ENCODE measurements at regions not wholly inside any gene's neighbourhood (a gene's known extent, or its start where the extent isn't known, plus 50 kb on each side); places are given as distances from the start of the nearest gene placed in this dataset.

DNA sequence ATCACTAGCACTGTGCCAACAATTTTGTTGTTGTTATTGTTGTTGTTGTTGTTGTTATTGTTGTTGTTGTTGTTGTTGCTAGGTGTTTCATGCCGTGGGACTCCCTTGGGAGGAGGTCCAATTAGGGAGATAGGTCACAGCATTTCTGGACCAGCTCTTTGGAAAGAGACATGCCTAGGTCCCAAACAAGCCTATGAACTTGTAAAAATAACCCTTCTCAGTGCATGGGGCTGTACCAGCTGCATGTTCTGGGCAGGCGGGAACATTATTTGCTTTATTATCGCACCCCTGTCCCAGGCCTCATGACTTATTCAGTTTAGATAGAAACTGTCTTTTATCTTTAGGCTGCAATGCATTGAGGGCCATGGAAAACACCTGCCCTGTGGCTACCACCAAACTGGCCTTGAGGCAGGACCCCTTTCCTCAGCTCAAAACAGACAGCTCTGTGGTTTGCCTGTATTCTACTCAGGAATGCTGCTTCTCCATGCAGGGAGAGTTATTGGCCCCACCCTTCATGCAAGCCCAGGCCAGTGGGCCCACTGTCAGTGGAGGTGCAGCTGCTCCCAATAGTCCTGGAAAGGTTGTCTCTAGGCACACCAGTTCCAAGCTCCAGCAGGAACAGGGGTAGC is 386.5 kb upstream of the BRINP3 start:
- Histone ChIP-seq H3K9me3 (ENCODE audit: control insufficient read depth in 2 of 2, low read length in 2 of 2) (no peaks in the 10 kb centered on the region), H3K36me3 (ENCODE audit: control insufficient read depth in 2 of 2, insufficient read depth in 2 of 2, low read length in 2 of 2) (no peaks in the 10 kb centered on the region), H3K27ac (ENCODE audit: low read length) (no peak overlapping the region), H3K4me3 (ENCODE audit: low read length in 2 of 2) (no peak overlapping the region), H3K4me1 (ENCODE audit: control insufficient read depth, insufficient read depth, low read length) (no peaks in the 10 kb centered on the region), H3K27me3 (ENCODE audit: control insufficient read depth in 1 of 2, insufficient read depth in 2 of 2, low read length in 2 of 2) (no peaks in the 10 kb centered on the region), H3K9ac (ENCODE audit: low read length in 2 of 2) (no peak overlapping the region)

DNA sequence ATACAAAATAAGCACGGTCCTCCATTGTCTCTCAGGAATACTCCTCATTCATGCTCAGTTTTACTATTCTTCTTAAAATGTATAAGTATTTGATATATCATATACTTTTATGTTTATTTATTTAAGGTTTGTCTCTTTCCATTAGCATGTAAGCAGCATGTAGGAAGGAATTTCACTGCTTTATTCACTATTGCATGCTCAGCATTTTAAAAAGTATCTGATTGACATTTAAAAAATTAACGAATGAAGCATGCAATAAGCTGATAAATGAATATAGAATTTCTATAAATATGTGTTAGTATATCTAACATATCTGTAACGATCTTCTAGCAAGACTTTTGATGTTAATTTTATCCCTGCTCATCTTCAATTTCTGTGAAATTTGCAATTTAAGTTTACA is 402.7 kb upstream of the BRINP3 start:
- Histone ChIP-seq H3K9ac (ENCODE audit: low read length in 2 of 2) (no peak overlapping the region), H3K27me3 (ENCODE audit: control insufficient read depth in 1 of 2, insufficient read depth in 2 of 2, low read length in 2 of 2) (no peaks in the 10 kb centered on the region), H3K36me3 (ENCODE audit: control insufficient read depth in 2 of 2, insufficient read depth in 2 of 2, low read length in 2 of 2) (no peaks in the 10 kb centered on the region), H3K9me3 (ENCODE audit: control insufficient read depth in 2 of 2, low read length in 2 of 2) (no peaks in the 10 kb centered on the region), H3K4me3 (ENCODE audit: low read length in 2 of 2) (no peak overlapping the region), H3K27ac (ENCODE audit: low read length) (no peak overlapping the region), H3K4me1 (ENCODE audit: control insufficient read depth, insufficient read depth, low read length) (no peaks in the 10 kb centered on the region)

DNA sequence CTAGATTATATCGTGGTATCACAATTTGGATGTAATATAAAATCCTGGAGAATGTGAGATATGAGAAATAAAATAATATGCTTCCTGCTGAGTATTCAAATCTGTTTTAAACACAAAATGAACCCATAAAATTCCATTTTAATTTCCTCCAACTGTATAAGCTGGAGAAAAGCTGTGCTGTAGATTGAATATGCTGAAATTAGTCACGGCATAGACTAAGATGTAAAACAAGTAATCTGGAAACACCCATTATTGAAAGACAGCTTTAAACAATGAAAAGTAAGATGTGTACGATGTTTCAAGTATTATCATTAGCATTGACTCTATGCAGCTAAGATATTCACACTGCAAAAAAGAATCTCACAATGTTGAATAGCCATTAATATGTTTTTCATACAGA is 403.4 kb upstream of the BRINP3 start:
- no peak overlapping the region for H3K9ac ChIP-seq (ENCODE audit: low read length in 2 of 2)
- H3K27ac ChIP-seq (ENCODE audit: low read length): no peak overlapping the region
- H3K4me1 ChIP-seq (ENCODE audit: control insufficient read depth, insufficient read depth, low read length): no peaks in the 10 kb centered on the region
- no peak overlapping the region for H3K4me3 ChIP-seq (ENCODE audit: low read length in 2 of 2)
- no peaks in the 10 kb centered on the region for H3K9me3 ChIP-seq (ENCODE audit: control insufficient read depth in 2 of 2, low read length in 2 of 2)
- no peaks in the 10 kb centered on the region for H3K27me3 ChIP-seq (ENCODE audit: control insufficient read depth in 1 of 2, insufficient read depth in 2 of 2, low read length in 2 of 2)
- H3K36me3 ChIP-seq (ENCODE audit: control insufficient read depth in 2 of 2, insufficient read depth in 2 of 2, low read length in 2 of 2): no peaks in the 10 kb centered on the region

- Histone ChIP-seq H3K27me3 (ENCODE audit: control insufficient read depth in 1 of 2, insufficient read depth in 2 of 2, low read length in 2 of 2) (no peaks in the 10 kb centered on the region), H3K9me3 (ENCODE audit: control insufficient read depth in 2 of 2, low read length in 2 of 2) (no peaks in the 10 kb centered on the region), H3K4me1 (ENCODE audit: control insufficient read depth, insufficient read depth, low read length) (no peaks in the 10 kb centered on the region), H3K27ac (ENCODE audit: low read length) (no peak overlapping the region), H3K4me3 (ENCODE audit: low read length in 2 of 2) (no peak overlapping the region), H3K9ac (ENCODE audit: low read length in 2 of 2) (no peak overlapping the region), H3K36me3 (ENCODE audit: control insufficient read depth in 2 of 2, insufficient read depth in 2 of 2, low read length in 2 of 2) (no peaks in the 10 kb centered on the region)
Measured at GRCh38 chr1:190897233-190897632, 419.6 kb upstream of the BRINP3 start.

- H3K9me3 ChIP-seq (ENCODE audit: control insufficient read depth in 2 of 2, low read length in 2 of 2): no peaks in the 10 kb centered on the region
- H3K4me1 ChIP-seq (ENCODE audit: control insufficient read depth, insufficient read depth, low read length): no peaks in the 10 kb centered on the region
- no peaks in the 10 kb centered on the region for H3K27me3 ChIP-seq (ENCODE audit: control insufficient read depth in 1 of 2, insufficient read depth in 2 of 2, low read length in 2 of 2)
- no peak overlapping the region for H3K9ac ChIP-seq (ENCODE audit: low read length in 2 of 2)
- no peaks in the 10 kb centered on the region for H3K36me3 ChIP-seq (ENCODE audit: control insufficient read depth in 2 of 2, insufficient read depth in 2 of 2, low read length in 2 of 2)
- no peak overlapping the region for H3K4me3 ChIP-seq (ENCODE audit: low read length in 2 of 2)
- H3K27ac ChIP-seq (ENCODE audit: low read length): no peak overlapping the region
Measured at GRCh38 chr1:190904091-190904695, 426.5 kb upstream of the BRINP3 start.

DNA sequence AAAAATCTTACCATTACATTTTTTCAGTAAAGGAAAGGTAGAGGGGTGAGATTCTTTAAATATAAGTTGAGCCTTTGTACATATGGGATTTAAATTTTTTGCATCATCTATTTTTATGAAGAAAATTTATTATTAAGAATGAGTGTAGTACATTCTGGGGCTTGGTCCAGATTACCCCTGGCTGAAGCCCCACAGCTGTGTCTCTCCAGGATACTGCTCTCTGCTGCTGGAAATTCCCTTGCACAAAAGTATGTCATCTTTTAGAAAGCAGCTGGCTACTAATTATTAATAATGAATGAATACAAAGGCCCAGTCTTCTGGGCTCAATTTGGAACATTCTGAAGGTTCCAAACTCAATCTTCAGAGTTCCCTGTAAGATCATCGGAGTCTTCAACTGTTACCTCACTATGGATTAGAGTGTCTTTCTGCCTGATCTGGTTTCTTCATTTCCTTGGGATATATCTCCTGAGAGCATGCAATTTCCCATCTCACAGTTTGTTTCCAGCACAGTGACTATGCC is 428.6 kb upstream of the BRINP3 start:
- H3K27me3 ChIP-seq (ENCODE audit: control insufficient read depth in 1 of 2, insufficient read depth in 2 of 2, low read length in 2 of 2): no peaks in the 10 kb centered on the region
- no peak overlapping the region for H3K27ac ChIP-seq (ENCODE audit: low read length)
- H3K4me1 ChIP-seq (ENCODE audit: control insufficient read depth, insufficient read depth, low read length): no peaks in the 10 kb centered on the region
- H3K4me3 ChIP-seq (ENCODE audit: low read length in 2 of 2): no peak overlapping the region
- H3K36me3 ChIP-seq (ENCODE audit: control insufficient read depth in 2 of 2, insufficient read depth in 2 of 2, low read length in 2 of 2): no peaks in the 10 kb centered on the region
- H3K9me3 ChIP-seq (ENCODE audit: control insufficient read depth in 2 of 2, low read length in 2 of 2): no peaks in the 10 kb centered on the region
- no peak overlapping the region for H3K9ac ChIP-seq (ENCODE audit: low read length in 2 of 2)

GRCh38 chr1:190908246-190908645 is 430.6 kb upstream of the BRINP3 start:
- Histone ChIP-seq H3K9ac (ENCODE audit: low read length in 2 of 2) (no peak overlapping the region), H3K9me3 (ENCODE audit: control insufficient read depth in 2 of 2, low read length in 2 of 2) (no peaks in the 10 kb centered on the region), H3K27me3 (ENCODE audit: control insufficient read depth in 1 of 2, insufficient read depth in 2 of 2, low read length in 2 of 2) (no peaks in the 10 kb centered on the region), H3K4me3 (ENCODE audit: low read length in 2 of 2) (no peak overlapping the region), H3K4me1 (ENCODE audit: control insufficient read depth, insufficient read depth, low read length) (no peaks in the 10 kb centered on the region), H3K36me3 (ENCODE audit: control insufficient read depth in 2 of 2, insufficient read depth in 2 of 2, low read length in 2 of 2) (no peaks in the 10 kb centered on the region), H3K27ac (ENCODE audit: low read length) (no peak overlapping the region)

DNA sequence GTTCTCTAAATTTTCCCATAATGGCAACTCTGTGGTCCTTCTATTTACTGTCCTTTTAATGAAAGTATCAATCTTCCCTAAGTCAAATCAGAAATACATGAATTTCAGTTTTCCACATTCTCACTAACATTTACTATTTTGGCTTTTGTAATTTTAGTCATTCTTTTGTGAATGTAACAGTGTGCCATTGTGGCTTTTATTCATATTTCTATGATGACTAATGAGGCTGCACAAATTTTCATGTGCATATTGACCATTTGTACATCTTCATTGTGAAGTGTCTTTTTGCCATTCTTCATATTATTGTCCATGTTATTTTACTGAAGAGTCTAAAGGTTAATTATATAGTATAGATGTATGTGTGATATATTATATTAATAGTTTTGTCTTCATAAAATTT is 431.0 kb upstream of the BRINP3 start:
- H3K9ac ChIP-seq (ENCODE audit: low read length in 2 of 2): no peak overlapping the region
- no peak overlapping the region for H3K27ac ChIP-seq (ENCODE audit: low read length)

DNA sequence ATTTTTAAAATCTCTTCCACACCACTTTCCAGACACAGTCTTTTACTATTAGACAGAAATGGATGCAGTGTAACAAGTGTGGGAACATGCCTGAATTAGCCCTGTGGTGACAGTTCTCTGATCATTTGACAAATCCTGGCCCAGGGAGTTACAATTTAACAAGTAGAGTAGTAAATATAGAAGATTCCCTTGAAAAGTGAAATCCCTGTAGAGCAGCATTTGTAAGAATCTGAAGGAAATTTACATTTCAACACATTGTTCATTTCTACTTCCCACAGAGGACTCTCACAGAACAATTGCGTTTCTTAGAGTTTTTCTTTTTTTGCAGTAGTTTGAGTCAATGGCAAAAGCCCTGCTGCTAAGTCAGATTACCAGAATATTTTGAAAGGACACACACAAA is 458.3 kb upstream of the BRINP3 start:
- H3K4me1 ChIP-seq (ENCODE audit: control insufficient read depth, insufficient read depth, low read length): no peaks in the 10 kb centered on the region
- H3K27ac ChIP-seq (ENCODE audit: low read length): no peak overlapping the region
- no peak overlapping the region for H3K4me3 ChIP-seq (ENCODE audit: low read length in 2 of 2)
- H3K9ac ChIP-seq (ENCODE audit: low read length in 2 of 2): no peak overlapping the region
- no peaks in the 10 kb centered on the region for H3K36me3 ChIP-seq (ENCODE audit: control insufficient read depth in 2 of 2, insufficient read depth in 2 of 2, low read length in 2 of 2)
- H3K27me3 ChIP-seq (ENCODE audit: control insufficient read depth in 1 of 2, insufficient read depth in 2 of 2, low read length in 2 of 2): no peaks in the 10 kb centered on the region
- no peaks in the 10 kb centered on the region for H3K9me3 ChIP-seq (ENCODE audit: control insufficient read depth in 2 of 2, low read length in 2 of 2)

More for the DNA sequence above, 431.0 kb upstream of the BRINP3 start:
- Histone ChIP-seq H3K9me3 (ENCODE audit: control insufficient read depth in 2 of 2, low read length in 2 of 2) (no peaks in the 10 kb centered on the region), H3K4me1 (ENCODE audit: control insufficient read depth, insufficient read depth, low read length) (no peaks in the 10 kb centered on the region), H3K36me3 (ENCODE audit: control insufficient read depth in 2 of 2, insufficient read depth in 2 of 2, low read length in 2 of 2) (no peaks in the 10 kb centered on the region), H3K4me3 (ENCODE audit: low read length in 2 of 2) (no peak overlapping the region), H3K27me3 (ENCODE audit: control insufficient read depth in 1 of 2, insufficient read depth in 2 of 2, low read length in 2 of 2) (no peaks in the 10 kb centered on the region)

DNA sequence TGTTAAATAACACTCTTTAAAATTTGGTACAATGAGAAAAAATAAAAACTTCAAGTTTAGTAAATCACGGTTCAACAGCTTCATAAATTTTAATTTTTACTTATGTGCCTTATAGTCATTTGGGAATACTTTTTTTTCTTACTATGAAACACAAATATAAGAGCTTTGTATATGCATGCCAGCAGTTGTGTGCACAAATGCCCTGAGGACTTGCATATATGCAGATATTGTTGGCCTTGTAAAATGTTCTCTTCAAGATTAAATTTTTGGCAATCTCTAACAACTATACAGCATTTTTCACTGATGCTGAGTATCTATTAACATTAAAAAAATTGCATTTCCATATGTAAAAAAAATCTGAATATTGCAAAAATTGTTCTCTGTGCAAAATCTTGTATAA is 458.7 kb upstream of the BRINP3 start:
- no peak overlapping the region for H3K4me3 ChIP-seq (ENCODE audit: low read length in 2 of 2)
- H3K9ac ChIP-seq (ENCODE audit: low read length in 2 of 2): no peak overlapping the region
- no peaks in the 10 kb centered on the region for H3K9me3 ChIP-seq (ENCODE audit: control insufficient read depth in 2 of 2, low read length in 2 of 2)
- no peak overlapping the region for H3K27ac ChIP-seq (ENCODE audit: low read length)
- no peaks in the 10 kb centered on the region for H3K4me1 ChIP-seq (ENCODE audit: control insufficient read depth, insufficient read depth, low read length)
- no peaks in the 10 kb centered on the region for H3K27me3 ChIP-seq (ENCODE audit: control insufficient read depth in 1 of 2, insufficient read depth in 2 of 2, low read length in 2 of 2)
- H3K36me3 ChIP-seq (ENCODE audit: control insufficient read depth in 2 of 2, insufficient read depth in 2 of 2, low read length in 2 of 2): no peaks in the 10 kb centered on the region

- H3K27ac ChIP-seq (ENCODE audit: low read length): no peak overlapping the region
- no peaks in the 10 kb centered on the region for H3K9me3 ChIP-seq (ENCODE audit: control insufficient read depth in 2 of 2, low read length in 2 of 2)
- no peaks in the 10 kb centered on the region for H3K4me1 ChIP-seq (ENCODE audit: control insufficient read depth, insufficient read depth, low read length)
- H3K4me3 ChIP-seq (ENCODE audit: low read length in 2 of 2): no peak overlapping the region
- H3K9ac ChIP-seq (ENCODE audit: low read length in 2 of 2): no peak overlapping the region
- no peaks in the 10 kb centered on the region for H3K36me3 ChIP-seq (ENCODE audit: control insufficient read depth in 2 of 2, insufficient read depth in 2 of 2, low read length in 2 of 2)
- no peaks in the 10 kb centered on the region for H3K27me3 ChIP-seq (ENCODE audit: control insufficient read depth in 1 of 2, insufficient read depth in 2 of 2, low read length in 2 of 2)
Measured at GRCh38 chr1:190940951-190941350, 463.3 kb upstream of the BRINP3 start.

Data from stomach smooth muscle (tissue), 2 donors.